ACHN (cell line): ENCODE measurements at regions not wholly inside any gene's neighbourhood (a gene's known extent, or its start where the extent isn't known, plus 50 kb on each side); places are given as distances from the start of the nearest gene placed in this dataset.

ENCODE experiments used
- DNase-seq: peaks from one replicate; pipeline ENCODE4 v3.0.0-alpha.2; 2015
- in situ Hi-C: cut with HindIII; loops from 2 replicates; pipeline ENCODE4 v1.10.0; 2017; ENCODE audit warnings: low sequenced_read_pairs, low pct_ligation_motif_present, low pct_unique_long_range_greater_than_20kb

- in situ Hi-C loops = no loop called here
- DNase-seq = no peak
These were observed 79.9 kb downstream of the CEBPB start for GRCh38 chr20:50270569-50270968.

GRCh38 chr20:50271176-50271575, 80.5 kb downstream of the CEBPB start:
- DNase-seq = no peak
- in situ Hi-C loops = no loop called here

GRCh38 chr20:50271612-50272011, 81.0 kb downstream of the CEBPB start:
- in situ Hi-C loops = no loop called here
- no peak for DNase-seq

DNA sequence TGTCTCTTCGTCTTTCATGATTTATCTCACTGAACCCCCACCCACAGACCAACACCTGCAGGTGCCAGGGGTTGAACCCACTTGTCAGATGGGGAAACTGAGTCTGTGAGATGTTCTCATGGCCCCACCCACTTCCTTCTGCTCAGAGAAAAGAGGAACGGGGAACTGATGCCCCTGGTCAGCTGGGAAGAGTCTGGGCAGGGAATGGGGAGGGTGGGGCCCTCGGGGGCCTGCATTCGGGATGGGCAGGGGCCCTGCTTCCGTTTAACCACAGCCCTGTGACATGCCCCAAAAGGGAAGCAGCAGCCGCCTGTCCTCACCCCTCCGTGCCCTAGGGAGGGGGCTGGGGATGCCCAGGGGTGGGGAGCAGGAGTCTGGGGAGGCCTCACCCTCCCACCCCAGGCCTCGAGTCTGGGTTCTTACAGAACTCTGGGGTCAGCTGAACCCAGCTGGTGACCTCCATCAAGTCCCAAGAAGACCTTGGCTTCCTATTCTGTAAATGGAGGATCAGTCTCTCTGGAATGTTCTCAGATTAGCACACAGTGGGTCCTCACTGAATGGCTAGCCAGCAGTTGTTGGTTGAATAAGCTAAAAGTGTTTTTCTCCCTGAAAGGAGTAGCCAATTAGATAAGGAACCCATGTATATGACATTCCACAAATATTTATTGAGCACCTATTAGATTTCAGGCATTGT, 81.5 kb downstream of the CEBPB start:
- in situ Hi-C loops = no loop called here
- no peak for DNase-seq

- no peak for DNase-seq
- in situ Hi-C loops = no loop called here
These were observed 82.3 kb downstream of the CEBPB start for GRCh38 chr20:50272724-50273446.

- no peak for DNase-seq
These were observed 83.2 kb downstream of the CEBPB start for GRCh38 chr20:50273601-50274491.

GRCh38 chr20:50274570-50275430, 84.2 kb downstream of the CEBPB start:
- in situ Hi-C loops = no loop called here
- DNase-seq = no peak

More at GRCh38 chr20:50273601-50274491, 83.2 kb downstream of the CEBPB start:
- in situ Hi-C loops = no loop called here

GRCh38 chr20:50276119-50277063, 85.8 kb downstream of the CEBPB start:
- in situ Hi-C loops = no loop called here
- no peak for DNase-seq

GRCh38 chr20:50277064-50277415, 86.4 kb downstream of the CEBPB start:
- in situ Hi-C loops = no loop called here
- no peak for DNase-seq

- DNase-seq = no peak
- in situ Hi-C loops = no loop called here
These were observed 87.1 kb downstream of the CEBPB start for GRCh38 chr20:50277460-50278376.

DNA sequence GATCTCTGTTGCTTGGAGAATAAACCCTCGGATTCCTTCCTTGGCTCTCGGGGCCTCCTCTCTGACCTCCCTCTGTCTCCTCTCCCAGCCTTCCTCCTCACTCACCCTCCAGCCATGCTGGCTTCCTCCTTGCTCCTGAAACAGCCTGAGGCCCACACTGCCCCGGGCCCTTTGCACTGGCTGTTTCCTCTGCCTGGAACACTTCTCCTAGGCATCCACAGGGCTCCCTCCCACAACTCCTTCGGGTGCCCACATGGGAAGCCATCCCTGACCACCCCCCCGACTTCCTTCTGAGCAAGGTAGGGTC, 87.7 kb downstream of the CEBPB start:
- in situ Hi-C loops = no loop called here
- DNase-seq = no peak

DNA sequence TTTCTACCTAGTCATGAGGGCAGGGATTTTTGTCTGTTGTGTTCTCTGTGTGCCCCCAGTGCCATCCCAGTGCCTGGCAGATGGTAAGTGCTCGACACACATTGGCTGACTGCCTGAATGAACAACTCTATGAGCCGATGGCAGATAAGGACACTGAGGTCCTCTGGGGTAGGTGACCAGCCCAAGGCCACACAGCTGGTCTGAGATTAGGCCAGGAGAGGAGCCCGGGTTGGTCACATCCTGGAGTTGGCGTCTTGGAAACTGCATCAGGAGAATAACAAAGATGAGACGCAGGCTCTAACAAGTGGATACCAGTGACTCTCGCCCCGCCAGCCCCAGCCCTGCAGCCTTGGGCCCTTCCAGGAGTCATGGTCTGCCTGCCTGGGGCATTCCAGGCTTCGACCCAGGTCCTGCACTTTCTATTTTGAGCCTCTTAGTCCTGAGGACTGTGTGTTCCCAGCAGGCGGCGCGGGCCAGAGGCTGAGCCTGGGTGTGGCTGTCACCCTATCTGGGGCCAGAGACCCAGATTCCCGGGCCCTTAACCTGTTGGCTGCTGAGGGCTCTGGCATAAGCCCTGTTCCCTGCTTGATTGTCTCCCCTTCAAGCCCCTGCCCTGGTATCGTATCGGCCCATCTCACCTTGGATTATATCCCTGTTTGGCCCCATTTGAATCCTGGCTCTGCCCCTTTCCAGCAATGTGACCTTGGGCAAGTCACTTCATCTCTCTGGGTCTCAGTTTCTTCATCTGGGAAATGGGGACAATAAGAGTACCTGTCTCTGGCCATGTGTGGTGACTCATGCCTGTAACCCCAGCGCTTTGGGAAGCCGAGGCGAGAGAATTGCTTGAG, 88.3 kb downstream of the CEBPB start:
- DNase-seq = no peak
- in situ Hi-C loops = no loop called here

- in situ Hi-C loops = no loop called here
- DNase-seq = no peak
These were observed 89.6 kb downstream of the CEBPB start for GRCh38 chr20:50279988-50280850.

DNA sequence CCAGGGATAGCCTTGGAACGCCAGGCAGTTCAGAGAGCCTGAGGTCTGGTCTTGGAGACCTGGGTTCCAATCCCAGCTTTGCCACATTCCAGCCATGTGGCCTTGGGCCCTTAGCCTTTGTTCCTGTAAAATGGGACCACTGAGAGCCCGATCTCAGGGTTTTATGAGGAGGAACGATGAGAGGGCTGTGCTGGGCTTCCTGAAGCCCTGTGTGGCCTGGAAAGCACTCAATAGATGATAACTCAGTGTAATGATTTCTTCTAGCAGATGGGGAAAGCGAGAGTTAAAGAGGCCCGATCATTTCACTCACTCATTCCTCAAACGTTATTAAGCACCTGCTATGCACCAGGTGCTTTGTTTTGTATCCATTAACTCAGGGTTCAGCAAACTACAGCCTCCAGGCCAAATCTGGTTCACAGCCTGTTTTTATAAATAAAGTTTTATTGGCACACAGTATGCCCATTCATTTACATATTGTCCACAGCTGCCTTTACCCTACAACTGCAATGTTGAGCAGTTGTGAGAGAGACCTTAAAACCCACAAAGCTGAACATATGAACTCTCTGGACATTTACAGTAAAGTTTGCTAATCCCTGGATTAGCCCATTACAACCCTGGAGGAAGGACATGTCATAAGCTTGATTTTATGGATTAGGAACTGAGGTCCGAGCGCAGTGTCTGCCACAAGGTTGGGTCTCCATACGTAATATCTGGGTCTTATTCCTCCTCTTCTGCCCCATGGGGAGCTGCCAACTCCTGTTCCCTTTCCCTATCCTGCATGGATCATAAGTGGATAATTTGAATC, 90.4 kb downstream of the CEBPB start:
- in situ Hi-C loops = no loop called here
- no peak for DNase-seq
